Panc1 (cell line): ENCODE measurements at regions not wholly inside any gene's neighbourhood (a gene's known extent, or its start where the extent isn't known, plus 50 kb on each side); places are given as distances from the start of the nearest gene placed in this dataset.

Experiments used
- ATAC-seq: fragments of 200-7000 bp; cut with Tn5 transposase; 2 replicates; pipeline ENCODE4 v1.9.1; 2020; ENCODE audit warnings: mild to moderate bottlenecking, moderate library complexity
- BruUV-seq: library from RNA; stranded (reverse); fragments of 400-500 nt; replicated peaks from 2 replicates; lab custom pipeline; 2021; lab: Mats Ljungman, UMichigan
- CTCF ChIA-PET: fragments of 300-600 bp; sonication (Branson Sonifier 250); formaldehyde crosslinking; loops from one replicate; lab custom pipeline; 2022; ENCODE audit warnings: antibody characterized with exemption; lab: Charles Lee
- POLR2A ChIA-PET: fragments of 300-600 bp; sonication (Branson Sonifier 250); formaldehyde crosslinking; loops from one replicate; lab custom pipeline; 2022; ENCODE audit warnings: antibody characterized with exemption; lab: Charles Lee
- DNase-seq: peaks from one replicate; pipeline ENCODE4 v3.0.0-alpha.2; 2010; ENCODE audit warnings: low read depth, low spot score
- H3K27ac ChIP-seq: 2 replicates; pipeline ENCODE4 v1.5.1; 2011; ENCODE audit warnings: mild to moderate bottlenecking, low read length, inconsistent platforms
- H3K27me3 ChIP-seq: fragments of 200-500 bp; sonication (Bioruptor generic); 2 replicates; pipeline ENCODE4 v1.6.0; 2014; ENCODE audit warnings: low read length, inconsistent platforms; ENCODE audit not compliant: control insufficient read depth, insufficient read depth
- H3K36me3 ChIP-seq: fragments of 200-500 bp; sonication (Bioruptor generic); 2 replicates; pipeline ENCODE4 v1.5.1; 2014; ENCODE audit warnings: inconsistent platforms, mild to moderate bottlenecking, low read length, moderate library complexity; ENCODE audit not compliant: control insufficient read depth, insufficient read depth
- H3K4me1 ChIP-seq: 2 replicates; pipeline ENCODE4 v1.5.1; 2011; ENCODE audit warnings: inconsistent platforms, mild to moderate bottlenecking, low read length, moderate library complexity; ENCODE audit not compliant: control insufficient read depth, insufficient read depth
- H3K4me3 ChIP-seq, 2 experiments: 2 replicates each; pipeline ENCODE4 v1.5.1; 2011 to 2012; ENCODE audit warnings: low read depth in 2 of 2, low read length in 2 of 2, mild to moderate bottlenecking in 2 of 2, inconsistent platforms in 1 of 2, moderate library complexity in 1 of 2
- H3K9me3 ChIP-seq: fragments of 200-500 bp; sonication (Bioruptor generic); 2 replicates; pipeline ENCODE4 v1.5.1; 2014; ENCODE audit warnings: low read depth, mild to moderate bottlenecking, inconsistent platforms, low read length, moderate library complexity; ENCODE audit not compliant: control insufficient read depth, insufficient read depth
- CTCF ChIP-seq: fragments of 450-650 bp; IDR thresholded peaks from 2 replicates; pipeline ENCODE4 v1.5.1; 2017; ENCODE audit warnings: mild to moderate bottlenecking
- POLR2AphosphoS5 ChIP-seq: IDR thresholded peaks from 2 replicates; pipeline ENCODE4 v1.6.1; 2012; ENCODE audit warnings: mild to moderate bottlenecking, low read depth, low read length, moderate library complexity
- REST ChIP-seq, 2 experiments: IDR thresholded peaks; 2 replicates each; pipeline ENCODE4 v1.6.1; 2011 to 2012; ENCODE audit warnings: low read depth in 2 of 2, control low read depth in 1 of 2, low read length in 1 of 2, mild to moderate bottlenecking in 1 of 2, moderate library complexity in 1 of 2; ENCODE audit not compliant: insufficient read depth in 1 of 2
- SIN3A ChIP-seq: IDR thresholded peaks from 2 replicates; pipeline ENCODE4 v1.6.1; 2012; ENCODE audit warnings: low read depth, mild to moderate bottlenecking, low read length, moderate library complexity, borderline replicate concordance; ENCODE audit not compliant: insufficient read depth
- TCF7L2 ChIP-seq: IDR thresholded peaks from 2 replicates; pipeline ENCODE4 v1.6.1; 2011; ENCODE audit warnings: mild to moderate bottlenecking, low read depth, low read length, inconsistent platforms
- in situ Hi-C: cut with HindIII; loops from 2 replicates; pipeline ENCODE4 v1.10.0; 2016; ENCODE audit warnings: low sequenced_read_pairs, low pct_unique_long_range_greater_than_20kb
- intact Hi-C: fragments of 100-400 bp; cut with micrococcal nuclease; formaldehyde crosslinking; loops from one replicate; pipeline ENCODE4 v1.10.0; 2022; ENCODE audit not compliant: unreplicated experiment

GRCh38 chr10:35781643-35782035, 139.5 kb upstream of the FZD8 start:
- TF ChIP-seq CTCF (peak; percentile 19; the same call in 1 of the 2 replicates), SIN3A (no peak), REST (IDR thresholded peaks at IDR 0.05; ENCODE audit: insufficient read depth in 1 of 2, low read depth in 2 of 2, low read length in 1 of 2) (no peak), POLR2AphosphoS5 (no peak), TCF7L2 (no peak)
- Histone ChIP-seq H3K27ac (no peak overlapping the region), H3K36me3 (no peaks in the 10 kb centered on the region), H3K4me1 (no peaks in the 10 kb centered on the region), H3K27me3 (no peaks in the 10 kb centered on the region), H3K4me3 (no peak overlapping the region), H3K9me3 (no peaks in the 10 kb centered on the region)
- DNase-seq: no peak
- intact Hi-C loops (no loop called here), in situ Hi-C loops (no loop called here)
- no peak for ATAC-seq
- BruUV-seq: no TSS peak
- CTCF ChIA-PET: interaction anchor here (0.5 kb wide), 1 partner anchor 24 kb away, joined by 6 read pairs; no protein-coding TSS in a partner anchor
- POLR2A ChIA-PET: no interaction called here

GRCh38 chr10:35780970-35781642, 139.0 kb upstream of the FZD8 start:
- Histone ChIP-seq H3K4me1 (no peaks in the 10 kb centered on the region), H3K36me3 (no peaks in the 10 kb centered on the region), H3K4me3 (no peak overlapping the region), H3K27me3 (no peaks in the 10 kb centered on the region), H3K27ac (no peak overlapping the region), H3K9me3 (no peaks in the 10 kb centered on the region)
- intact Hi-C loops: no loop called here
- DNase-seq (no peak), ATAC-seq (no peak)
- POLR2A ChIA-PET: no interaction called here
- CTCF ChIA-PET: interaction anchor here (0.5 kb wide), 1 partner anchor 23 kb away, joined by 6 read pairs; no protein-coding TSS in a partner anchor
- TF ChIP-seq REST (IDR thresholded peaks at IDR 0.05; ENCODE audit: insufficient read depth in 1 of 2, low read depth in 2 of 2, low read length in 1 of 2) (no peak), SIN3A (no peak), POLR2AphosphoS5 (no peak), CTCF (no peak), TCF7L2 (no peak)
- no TSS peak for BruUV-seq
- in situ Hi-C loops: no loop called here
